ENCODE measurements at regions not wholly inside any gene's neighbourhood (a gene's known extent, or its start where the extent isn't known, plus 50 kb on each side); places are given as distances from the start of the nearest gene placed in this dataset.

GRCh38 chr6:106847116-106847515 is 127.4 kb downstream of the CD24 start:
- Histone ChIP-seq H3K79me2 (ENCODE audit: control insufficient read depth, insufficient read depth, low read length) (no peaks in the 10 kb centered on the region), H3K27me3 (ENCODE audit: control insufficient read depth, insufficient read depth, low read length) (no peaks in the 10 kb centered on the region), H3K4me1 (ENCODE audit: control insufficient read depth, extremely low read depth, insufficient read depth, low read length) (no peaks in the 10 kb centered on the region), H3K4me3 (replicated peaks in 1 of 4; ENCODE audit: control extremely low read depth in 1 of 4, insufficient read depth in 1 of 4, low read depth in 3 of 4, low read length in 4 of 4) (no peak overlapping the region), H2AFZ (ENCODE audit: low read length) (no peak overlapping the region), H3K4me2 (ENCODE audit: extremely low read depth, insufficient read depth, low read length) (no peak overlapping the region), H3K27ac (ENCODE audit: insufficient read depth, low read length) (no peak overlapping the region), H4K20me1 (ENCODE audit: control insufficient read depth, extremely low read depth, insufficient read depth, low read length) (no peaks in the 10 kb centered on the region), H3K9me3 (ENCODE audit: control insufficient read depth, insufficient read depth, low read depth, low read length) (no peaks in the 10 kb centered on the region), H3K36me3 (ENCODE audit: control insufficient read depth, insufficient read depth, low read length) (no peaks in the 10 kb centered on the region), H3K9ac (ENCODE audit: insufficient read depth, low read length) (no peak overlapping the region)
- TF ChIP-seq CTCF (conservative IDR thresholded peaks at IDR 0.05 in 1 of 2, IDR thresholded peaks at IDR 0.05 in 1 of 2; ENCODE audit: low read depth in 1 of 2, low read length in 2 of 2) (no peak), EZH2 (IDR thresholded peaks at IDR 0.05; ENCODE audit: low read length, missing control alignments) (no peak)
- DNase-seq (ENCODE audit: low read depth in 2 of 2), result no peak

- no peaks in the 10 kb centered on the region for H3K27me3 ChIP-seq (ENCODE audit: control insufficient read depth, insufficient read depth, low read length)
- H3K4me1 ChIP-seq (ENCODE audit: control insufficient read depth, extremely low read depth, insufficient read depth, low read length), result no peaks in the 10 kb centered on the region
- no peak for DNase-seq (ENCODE audit: low read depth in 2 of 2)
- H3K9ac ChIP-seq (ENCODE audit: insufficient read depth, low read length), result no peak overlapping the region
- no peaks in the 10 kb centered on the region for H3K36me3 ChIP-seq (ENCODE audit: control insufficient read depth, insufficient read depth, low read length)
- H3K9me3 ChIP-seq (ENCODE audit: control insufficient read depth, insufficient read depth, low read depth, low read length), result no peaks in the 10 kb centered on the region
- no peak overlapping the region for H3K4me2 ChIP-seq (ENCODE audit: extremely low read depth, insufficient read depth, low read length)
- H4K20me1 ChIP-seq (ENCODE audit: control insufficient read depth, extremely low read depth, insufficient read depth, low read length), result no peaks in the 10 kb centered on the region
- TF ChIP-seq EZH2 (IDR thresholded peaks at IDR 0.05; ENCODE audit: low read length, missing control alignments) (no peak), CTCF (conservative IDR thresholded peaks at IDR 0.05 in 1 of 2, IDR thresholded peaks at IDR 0.05 in 1 of 2; ENCODE audit: low read depth in 1 of 2, low read length in 2 of 2) (no peak)
- no peaks in the 10 kb centered on the region for H3K79me2 ChIP-seq (ENCODE audit: control insufficient read depth, insufficient read depth, low read length)
- H2AFZ ChIP-seq (ENCODE audit: low read length), result no peak overlapping the region
- no peak overlapping the region for H3K27ac ChIP-seq (ENCODE audit: insufficient read depth, low read length)
- H3K4me3 ChIP-seq (replicated peaks in 1 of 4; ENCODE audit: control extremely low read depth in 1 of 4, insufficient read depth in 1 of 4, low read depth in 3 of 4, low read length in 4 of 4), result no peak overlapping the region
Observed at GRCh38 chr6:106844930-106845329, 129.6 kb downstream of the CD24 start.

- no peaks in the 10 kb centered on the region for H3K36me3 ChIP-seq (ENCODE audit: control insufficient read depth, insufficient read depth, low read length)
- no peaks in the 10 kb centered on the region for H3K79me2 ChIP-seq (ENCODE audit: control insufficient read depth, insufficient read depth, low read length)
- DNase-seq (ENCODE audit: low read depth in 2 of 2), result no peak
- H3K27me3 ChIP-seq (ENCODE audit: control insufficient read depth, insufficient read depth, low read length), result no peaks in the 10 kb centered on the region
- H4K20me1 ChIP-seq (ENCODE audit: control insufficient read depth, extremely low read depth, insufficient read depth, low read length), result no peaks in the 10 kb centered on the region
- no peak overlapping the region for H3K4me2 ChIP-seq (ENCODE audit: extremely low read depth, insufficient read depth, low read length)
- no peaks in the 10 kb centered on the region for H3K9me3 ChIP-seq (ENCODE audit: control insufficient read depth, insufficient read depth, low read depth, low read length)
- TF ChIP-seq EZH2 (IDR thresholded peaks at IDR 0.05; ENCODE audit: low read length, missing control alignments), result no peak
- TF ChIP-seq CTCF (conservative IDR thresholded peaks at IDR 0.05 in 1 of 2, IDR thresholded peaks at IDR 0.05 in 1 of 2; ENCODE audit: low read depth in 1 of 2, low read length in 2 of 2), result no peak
- no peak overlapping the region for H3K4me3 ChIP-seq (replicated peaks in 1 of 4; ENCODE audit: control extremely low read depth in 1 of 4, insufficient read depth in 1 of 4, low read depth in 3 of 4, low read length in 4 of 4)
- H3K4me1 ChIP-seq (ENCODE audit: control insufficient read depth, extremely low read depth, insufficient read depth, low read length), result no peaks in the 10 kb centered on the region
- H3K9ac ChIP-seq (ENCODE audit: insufficient read depth, low read length), result no peak overlapping the region
- no peak overlapping the region for H3K27ac ChIP-seq (ENCODE audit: insufficient read depth, low read length)
- H2AFZ ChIP-seq (ENCODE audit: low read length), result no peak overlapping the region
Observed at GRCh38 chr6:106832766-106833510, 141.6 kb downstream of the CD24 start.
